Activated B cell treated with CpG ODN at 0.5 μM for 24 hours (primary cell): ENCODE measurements at regions not wholly inside any gene's neighbourhood (a gene's known extent, or its start where the extent isn't known, plus 50 kb on each side); places are given as distances from the start of the nearest gene placed in this dataset.

Experiments
- ATAC-seq: fragments of 200-7000 bp; cut with Tn5 transposase; one replicate; pipeline ENCODE4 v1.10.0; 2021; ENCODE audit warnings: low read depth, mild to moderate bottlenecking, moderate library complexity
- CTCF ChIA-PET: fragments of 350-600 bp; sonication (Branson Sonifier 250); formaldehyde crosslinking; loops from one replicate; lab custom pipeline; 2021; ENCODE audit warnings: antibody characterized with exemption; lab: Charles Lee
- POLR2A ChIA-PET: fragments of 350-600 bp; sonication (Branson Sonifier 250); formaldehyde crosslinking; loops from one replicate; lab custom pipeline; 2021; ENCODE audit warnings: antibody characterized with exemption; lab: Charles Lee
- DNase-seq: peaks from one replicate; pipeline ENCODE4 v3.0.0; 2022
- H3K27ac Mint-ChIP-seq: one replicate; pipeline ENCODE4 v1.8.0; 2020; ENCODE audit warnings: mixed read lengths
- H3K27me3 Mint-ChIP-seq: one replicate; pipeline ENCODE4 v1.8.0; 2021; ENCODE audit warnings: mixed read lengths
- H3K36me3 Mint-ChIP-seq: one replicate; pipeline ENCODE4 v1.8.0; 2021; ENCODE audit warnings: low read depth, mixed read lengths
- H3K4me1 Mint-ChIP-seq: one replicate; pipeline ENCODE4 v1.8.0; 2021; ENCODE audit warnings: mixed read lengths
- H3K4me3 Mint-ChIP-seq: one replicate; pipeline ENCODE4 v1.8.0; 2020; ENCODE audit warnings: mild to moderate bottlenecking, mixed read lengths
- H3K9me3 Mint-ChIP-seq: one replicate; pipeline ENCODE4 v1.8.0; 2020; ENCODE audit warnings: mixed read lengths
- CTCF ChIP-seq: fragments of 200-600 bp; IDR thresholded peaks from one replicate; pipeline ENCODE4 v1.8.0; 2022; ENCODE audit warnings: antibody characterized with exemption, mild to moderate bottlenecking
- intact Hi-C: fragments of 100-400 bp; cut with micrococcal nuclease; formaldehyde crosslinking; loops from one replicate; pipeline ENCODE4 v1.15.1; 2024

DNA sequence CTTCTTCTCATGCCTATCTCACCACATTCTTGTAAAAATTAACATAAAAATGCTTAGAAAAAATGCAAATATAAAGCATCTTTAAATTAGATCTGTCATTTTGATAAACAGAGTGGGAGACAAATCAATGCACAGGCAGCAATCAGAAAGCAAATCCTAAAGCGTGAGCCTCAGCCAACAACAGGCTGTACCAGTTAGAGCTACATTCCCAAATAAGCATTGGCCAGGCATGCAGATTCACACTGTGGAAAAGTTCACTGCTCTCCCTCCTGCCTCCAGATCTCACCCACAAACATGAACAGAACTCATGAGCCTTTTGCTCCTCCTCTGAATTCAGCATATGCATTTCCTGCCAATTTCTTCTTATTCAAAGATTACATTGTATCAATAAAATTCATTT is 115.2 kb upstream of the FAT3 start:
- ChIA-PET CTCF (no interaction called here), POLR2A (no interaction called here)
- no peaks in the 10 kb centered on the region for H3K4me1 Mint-ChIP-seq
- H3K27ac Mint-ChIP-seq, result no peak overlapping the region
- no peaks in the 10 kb centered on the region for H3K36me3 Mint-ChIP-seq
- no peak for TF ChIP-seq CTCF
- H3K4me3 Mint-ChIP-seq, result no peak overlapping the region
- H3K27me3 Mint-ChIP-seq, result no peaks in the 10 kb centered on the region
- intact Hi-C loops, result no loop called here
- H3K9me3 Mint-ChIP-seq, result peaks cover 6% of the 10 kb centered on the region
- DNase-seq (no peak), ATAC-seq (no peak)

DNA sequence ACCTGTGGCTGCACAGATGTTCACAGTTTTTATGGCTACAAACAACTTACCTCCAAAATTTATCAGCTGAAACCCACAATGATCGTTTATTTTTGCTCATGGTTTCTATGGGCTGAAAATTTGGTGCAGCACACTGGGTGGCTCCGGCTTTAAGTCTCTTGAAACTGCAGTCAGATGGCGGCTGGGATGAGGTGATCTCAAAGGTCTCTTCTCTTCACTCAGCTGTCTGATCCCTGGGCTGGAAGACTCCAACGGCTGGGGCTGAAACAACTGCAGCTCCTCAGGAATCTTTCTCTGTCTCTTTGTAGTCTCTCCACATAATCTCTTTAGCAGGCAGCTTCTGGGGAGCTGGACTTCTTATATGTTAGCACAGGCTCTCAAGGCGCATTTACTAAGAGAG is 117.3 kb upstream of the FAT3 start:
- Mint-ChIP-seq H3K4me1 (no peaks in the 10 kb centered on the region), H3K27me3 (no peaks in the 10 kb centered on the region), H3K36me3 (no peaks in the 10 kb centered on the region), H3K4me3 (no peak overlapping the region), H3K9me3 (peaks cover 3% of the 10 kb centered on the region), H3K27ac (no peak overlapping the region)
- ChIA-PET CTCF (no interaction called here), POLR2A (no interaction called here)
- TF ChIP-seq CTCF, result no peak
- ATAC-seq (no peak), DNase-seq (no peak)
- intact Hi-C loops, result no loop called here

GRCh38 chr11:92104349-92104748 is 120.3 kb upstream of the FAT3 start:
- no peaks in the 10 kb centered on the region for H3K4me1 Mint-ChIP-seq

DNA sequence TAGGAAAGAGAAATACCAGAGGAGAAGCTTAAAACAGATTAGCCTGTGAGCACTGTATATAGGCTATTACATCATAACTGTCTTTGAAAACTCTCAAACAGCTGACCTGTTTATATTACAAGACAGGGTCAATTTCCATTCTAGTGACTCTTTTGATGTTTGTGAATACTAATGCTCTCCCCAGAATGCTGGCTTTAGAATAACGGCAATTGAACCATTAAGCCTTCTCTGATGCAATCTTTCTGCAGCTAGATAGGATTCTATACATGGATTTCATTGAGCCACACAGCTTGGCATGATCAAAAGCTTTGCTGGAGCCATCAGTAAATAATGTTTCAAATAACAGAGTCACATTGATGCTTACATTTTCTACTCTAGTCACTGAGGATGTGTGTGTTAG is 122.7 kb upstream of the FAT3 start:
- CTCF ChIA-PET, result no interaction called here
- Mint-ChIP-seq H3K36me3 (no peaks in the 10 kb centered on the region), H3K4me3 (no peak overlapping the region), H3K9me3 (peaks cover 3% of the 10 kb centered on the region), H3K4me1 (no peaks in the 10 kb centered on the region), H3K27ac (no peak overlapping the region), H3K27me3 (no peaks in the 10 kb centered on the region)
- TF ChIP-seq CTCF, result no peak
- ATAC-seq (no peak), DNase-seq (no peak)
- POLR2A ChIA-PET, result no interaction called here
- intact Hi-C loops, result no loop called here

More at GRCh38 chr11:92104349-92104748, 120.3 kb upstream of the FAT3 start:
- Mint-ChIP-seq H3K4me3 (no peak overlapping the region), H3K9me3 (peaks cover 3% of the 10 kb centered on the region), H3K27ac (no peak overlapping the region), H3K27me3 (no peaks in the 10 kb centered on the region), H3K36me3 (no peaks in the 10 kb centered on the region)
- POLR2A ChIA-PET, result no interaction called here
- ATAC-seq (no peak), DNase-seq (no peak)
- CTCF ChIA-PET, result no interaction called here
- no peak for TF ChIP-seq CTCF
- intact Hi-C loops, result no loop called here

DNA sequence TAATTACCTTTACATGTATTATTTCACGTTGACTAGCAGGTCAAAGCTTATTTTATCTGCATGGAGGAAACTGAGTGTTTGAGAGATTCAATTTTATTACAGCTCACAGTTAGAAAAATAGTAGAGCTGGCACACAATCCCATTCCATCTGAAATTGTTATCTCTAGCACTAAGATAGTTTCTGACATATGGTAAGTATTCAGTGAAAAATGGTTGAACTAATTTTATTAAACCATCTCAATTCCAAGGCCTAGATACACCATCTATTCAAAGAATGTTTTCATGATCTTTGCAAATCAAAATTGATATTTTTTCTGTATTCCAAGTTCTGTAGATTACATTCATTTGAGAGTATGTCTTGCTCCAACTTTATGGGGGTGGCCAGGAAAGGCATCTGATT is 125.4 kb upstream of the FAT3 start:
- ChIA-PET CTCF (no interaction called here), POLR2A (no interaction called here)
- no peak for TF ChIP-seq CTCF
- Mint-ChIP-seq H3K36me3 (no peaks in the 10 kb centered on the region), H3K9me3 (peaks cover 6% of the 10 kb centered on the region), H3K4me3 (no peak overlapping the region), H3K4me1 (no peaks in the 10 kb centered on the region), H3K27me3 (no peaks in the 10 kb centered on the region), H3K27ac (no peak overlapping the region)
- no peak for ATAC-seq
- intact Hi-C loops, result no loop called here
- no peak for DNase-seq
